ENCODE measurements at regions not wholly inside any gene's neighbourhood (a gene's known extent, or its start where the extent isn't known, plus 50 kb on each side); places are given as distances from the start of the nearest gene placed in this dataset.
A peak's percentile ranks its signal among the peaks of the same experiment; 100 is the strongest.

- TF ChIP-seq, protein P1, sequence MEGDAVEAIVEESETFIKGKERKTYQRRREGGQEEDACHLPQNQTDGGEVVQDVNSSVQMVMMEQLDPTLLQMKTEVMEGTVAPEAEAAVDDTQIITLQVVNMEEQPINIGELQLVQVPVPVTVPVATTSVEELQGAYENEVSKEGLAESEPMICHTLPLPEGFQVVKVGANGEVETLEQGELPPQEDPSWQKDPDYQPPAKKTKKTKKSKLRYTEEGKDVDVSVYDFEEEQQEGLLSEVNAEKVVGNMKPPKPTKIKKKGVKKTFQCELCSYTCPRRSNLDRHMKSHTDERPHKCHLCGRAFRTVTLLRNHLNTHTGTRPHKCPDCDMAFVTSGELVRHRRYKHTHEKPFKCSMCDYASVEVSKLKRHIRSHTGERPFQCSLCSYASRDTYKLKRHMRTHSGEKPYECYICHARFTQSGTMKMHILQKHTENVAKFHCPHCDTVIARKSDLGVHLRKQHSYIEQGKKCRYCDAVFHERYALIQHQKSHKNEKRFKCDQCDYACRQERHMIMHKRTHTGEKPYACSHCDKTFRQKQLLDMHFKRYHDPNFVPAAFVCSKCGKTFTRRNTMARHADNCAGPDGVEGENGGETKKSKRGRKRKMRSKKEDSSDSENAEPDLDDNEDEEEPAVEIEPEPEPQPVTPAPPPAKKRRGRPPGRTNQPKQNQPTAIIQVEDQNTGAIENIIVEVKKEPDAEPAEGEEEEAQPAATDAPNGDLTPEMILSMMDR (IDR thresholded peaks at IDR 0.05; ENCODE audit: borderline replicate concordance, extremely low read depth, insufficient read depth) = no peak
- H3K9me3 ChIP-seq (ENCODE audit: control insufficient read depth in 2 of 3, insufficient read depth in 1 of 3, low read length in 3 of 3) = no peaks in the 10 kb centered on the region
- H3K9ac ChIP-seq (ENCODE audit: low read length in 3 of 3) = no peak overlapping the region
- intact Hi-C loops (cut with DNase I) = no loop called here
- H3K27me3 ChIP-seq (ENCODE audit: control insufficient read depth, insufficient read depth, low read length) = no peaks in the 10 kb centered on the region
- no peaks in the 10 kb centered on the region for H3K4me1 ChIP-seq (ENCODE audit: control insufficient read depth in 2 of 3, insufficient read depth in 2 of 3, low read depth in 1 of 3, low read length in 3 of 3)
- FAIRE-seq (no peak), DNase-seq (peak in 2 of 5 donors; percentile 19 to 26)
- no peak overlapping the region for H3K27ac ChIP-seq (ENCODE audit: low read depth in 2 of 2, low read length in 2 of 2)
- H3K4me3 ChIP-seq (ENCODE audit: low read length in 3 of 3) = no peak overlapping the region
- no peaks in the 10 kb centered on the region for H3K36me3 ChIP-seq (ENCODE audit: control insufficient read depth in 2 of 3, insufficient read depth in 3 of 3, low read length in 3 of 3)
These were observed 483.3 kb downstream of the TUSC7 start for GRCh38 chr3:117192888-117193287.

DNA sequence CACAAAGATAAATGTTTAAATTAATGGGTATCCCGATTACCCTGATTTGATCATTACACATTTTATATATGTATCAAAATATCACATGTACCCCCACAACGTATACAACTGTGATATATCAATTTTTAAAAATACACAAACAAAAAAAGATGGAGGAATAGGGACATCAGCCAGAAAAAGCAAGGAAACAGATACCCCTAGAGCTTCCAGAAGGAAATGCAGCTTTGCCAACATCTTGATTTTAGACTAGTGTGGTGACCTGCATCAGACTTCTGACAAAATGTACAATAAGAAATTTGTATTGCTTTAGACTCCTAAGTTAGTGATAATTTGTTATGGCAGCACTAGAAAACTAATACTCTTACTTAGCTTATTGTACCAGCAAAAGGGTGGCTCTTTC, 483.8 kb downstream of the TUSC7 start:
- no peak overlapping the region for H3K4me3 ChIP-seq (ENCODE audit: low read length in 3 of 3)
- intact Hi-C loops (cut with DNase I) = no loop called here
- H3K36me3 ChIP-seq (ENCODE audit: control insufficient read depth in 2 of 3, insufficient read depth in 3 of 3, low read length in 3 of 3) = no peaks in the 10 kb centered on the region
- no peak for DNase-seq
- H3K27ac ChIP-seq (ENCODE audit: low read depth in 2 of 2, low read length in 2 of 2) = no peak overlapping the region
- no peak for FAIRE-seq
- H3K9ac ChIP-seq (ENCODE audit: low read length in 3 of 3) = no peak overlapping the region
- no peaks in the 10 kb centered on the region for H3K27me3 ChIP-seq (ENCODE audit: control insufficient read depth, insufficient read depth, low read length)
- TF ChIP-seq, protein P1 (IDR thresholded peaks at IDR 0.05; ENCODE audit: borderline replicate concordance, extremely low read depth, insufficient read depth) = no peak
- no peaks in the 10 kb centered on the region for H3K9me3 ChIP-seq (ENCODE audit: control insufficient read depth in 2 of 3, insufficient read depth in 1 of 3, low read length in 3 of 3)
- no peaks in the 10 kb centered on the region for H3K4me1 ChIP-seq (ENCODE audit: control insufficient read depth in 2 of 3, insufficient read depth in 2 of 3, low read depth in 1 of 3, low read length in 3 of 3)

GRCh38 chr3:117195034-117195433, 485.5 kb downstream of the TUSC7 start:
- Histone ChIP-seq H3K4me1 (ENCODE audit: control insufficient read depth in 2 of 3, insufficient read depth in 2 of 3, low read depth in 1 of 3, low read length in 3 of 3) (no peaks in the 10 kb centered on the region), H3K36me3 (ENCODE audit: control insufficient read depth in 2 of 3, insufficient read depth in 3 of 3, low read length in 3 of 3) (no peaks in the 10 kb centered on the region), H3K9me3 (ENCODE audit: control insufficient read depth in 2 of 3, insufficient read depth in 1 of 3, low read length in 3 of 3) (no peaks in the 10 kb centered on the region), H3K9ac (ENCODE audit: low read length in 3 of 3) (no peak overlapping the region), H3K27ac (ENCODE audit: low read depth in 2 of 2, low read length in 2 of 2) (no peak overlapping the region), H3K4me3 (ENCODE audit: low read length in 3 of 3) (no peak overlapping the region), H3K27me3 (ENCODE audit: control insufficient read depth, insufficient read depth, low read length) (no peaks in the 10 kb centered on the region)
- intact Hi-C loops (cut with DNase I) = no loop called here
- TF ChIP-seq, protein P1 (IDR thresholded peaks at IDR 0.05; ENCODE audit: borderline replicate concordance, extremely low read depth, insufficient read depth) = no peak
- FAIRE-seq (no peak), DNase-seq (no peak)

DNA sequence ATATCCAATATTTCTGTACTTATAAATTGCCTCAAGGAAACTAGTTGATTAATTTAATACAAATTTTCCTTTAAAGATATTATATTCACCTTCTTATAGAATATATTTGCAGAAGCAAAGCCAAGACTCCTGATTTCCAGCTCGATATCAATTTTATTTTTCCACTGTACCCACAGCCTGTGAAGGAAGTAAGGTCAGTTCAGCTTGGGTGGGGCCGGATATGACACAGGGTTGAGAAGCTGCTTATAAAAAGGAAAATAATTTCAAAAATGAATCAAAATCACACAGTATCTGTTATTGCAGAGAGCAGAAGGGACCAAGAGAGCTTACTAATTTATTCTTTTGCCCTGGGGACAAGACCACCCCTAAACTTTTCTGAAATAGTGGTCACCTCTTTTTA, 491.4 kb downstream of the TUSC7 start:
- Histone ChIP-seq H3K4me1 (ENCODE audit: control insufficient read depth in 2 of 3, insufficient read depth in 2 of 3, low read depth in 1 of 3, low read length in 3 of 3) (no peaks in the 10 kb centered on the region), H3K36me3 (ENCODE audit: control insufficient read depth in 2 of 3, insufficient read depth in 3 of 3, low read length in 3 of 3) (no peaks in the 10 kb centered on the region), H3K27me3 (ENCODE audit: control insufficient read depth, insufficient read depth, low read length) (no peaks in the 10 kb centered on the region), H3K9ac (ENCODE audit: low read length in 3 of 3) (no peak overlapping the region), H3K4me3 (ENCODE audit: low read length in 3 of 3) (no peak overlapping the region), H3K9me3 (ENCODE audit: control insufficient read depth in 2 of 3, insufficient read depth in 1 of 3, low read length in 3 of 3) (no peaks in the 10 kb centered on the region), H3K27ac (ENCODE audit: low read depth in 2 of 2, low read length in 2 of 2) (no peak overlapping the region)
- FAIRE-seq (no peak), DNase-seq (no peak)
- TF ChIP-seq, protein P1 (IDR thresholded peaks at IDR 0.05; ENCODE audit: borderline replicate concordance, extremely low read depth, insufficient read depth) = no peak
- intact Hi-C loops (cut with DNase I) = no loop called here

Data from kidney (tissue), 13 donors.